ENCODE measurements at regions not wholly inside any gene's neighbourhood (a gene's known extent, or its start where the extent isn't known, plus 50 kb on each side); places are given as distances from the start of the nearest gene placed in this dataset.

DNA sequence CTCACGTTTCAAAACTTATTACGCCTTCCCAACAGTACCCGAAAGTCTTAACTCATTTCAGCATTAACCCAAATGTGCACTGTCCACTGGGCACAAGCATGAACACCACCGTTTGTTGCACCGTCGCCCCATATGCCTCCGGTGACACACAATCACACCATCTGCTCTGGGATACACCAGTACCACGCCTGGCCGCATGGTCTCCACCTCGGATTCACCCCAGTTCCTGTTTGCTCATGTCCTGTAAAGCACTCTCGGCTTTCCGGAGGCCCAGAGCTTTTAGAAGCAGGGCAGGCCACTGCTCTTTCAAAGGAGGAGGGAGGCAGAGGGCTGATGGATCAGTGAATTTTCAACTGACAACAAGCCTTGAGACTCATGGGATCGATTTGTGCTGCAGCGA, 1570.0 kb upstream of the DEFB115 start:
- 77 to 84% (median 78%) methylated on average over 14 of the region's 14 CpGs for WGBS, 4 donors
- intact Hi-C loops (cut with DNase I): no loop called here
- ATAC-seq (no peak), DNase-seq (no peak)
- H3K27ac ChIP-seq: no peak overlapping the region
- no peaks in the 10 kb centered on the region for H3K9me3 ChIP-seq
- H3K4me1 ChIP-seq: no peaks in the 10 kb centered on the region
- H3K36me3 ChIP-seq: no peaks in the 10 kb centered on the region
- TF ChIP-seq POLR2A (IDR thresholded peaks at IDR 0.05): no peak
- TF ChIP-seq, protein P1, sequence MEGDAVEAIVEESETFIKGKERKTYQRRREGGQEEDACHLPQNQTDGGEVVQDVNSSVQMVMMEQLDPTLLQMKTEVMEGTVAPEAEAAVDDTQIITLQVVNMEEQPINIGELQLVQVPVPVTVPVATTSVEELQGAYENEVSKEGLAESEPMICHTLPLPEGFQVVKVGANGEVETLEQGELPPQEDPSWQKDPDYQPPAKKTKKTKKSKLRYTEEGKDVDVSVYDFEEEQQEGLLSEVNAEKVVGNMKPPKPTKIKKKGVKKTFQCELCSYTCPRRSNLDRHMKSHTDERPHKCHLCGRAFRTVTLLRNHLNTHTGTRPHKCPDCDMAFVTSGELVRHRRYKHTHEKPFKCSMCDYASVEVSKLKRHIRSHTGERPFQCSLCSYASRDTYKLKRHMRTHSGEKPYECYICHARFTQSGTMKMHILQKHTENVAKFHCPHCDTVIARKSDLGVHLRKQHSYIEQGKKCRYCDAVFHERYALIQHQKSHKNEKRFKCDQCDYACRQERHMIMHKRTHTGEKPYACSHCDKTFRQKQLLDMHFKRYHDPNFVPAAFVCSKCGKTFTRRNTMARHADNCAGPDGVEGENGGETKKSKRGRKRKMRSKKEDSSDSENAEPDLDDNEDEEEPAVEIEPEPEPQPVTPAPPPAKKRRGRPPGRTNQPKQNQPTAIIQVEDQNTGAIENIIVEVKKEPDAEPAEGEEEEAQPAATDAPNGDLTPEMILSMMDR (IDR thresholded peaks at IDR 0.05): no peak
- H3K27me3 ChIP-seq: no peaks in the 10 kb centered on the region
- no peak overlapping the region for H3K4me3 ChIP-seq

DNA sequence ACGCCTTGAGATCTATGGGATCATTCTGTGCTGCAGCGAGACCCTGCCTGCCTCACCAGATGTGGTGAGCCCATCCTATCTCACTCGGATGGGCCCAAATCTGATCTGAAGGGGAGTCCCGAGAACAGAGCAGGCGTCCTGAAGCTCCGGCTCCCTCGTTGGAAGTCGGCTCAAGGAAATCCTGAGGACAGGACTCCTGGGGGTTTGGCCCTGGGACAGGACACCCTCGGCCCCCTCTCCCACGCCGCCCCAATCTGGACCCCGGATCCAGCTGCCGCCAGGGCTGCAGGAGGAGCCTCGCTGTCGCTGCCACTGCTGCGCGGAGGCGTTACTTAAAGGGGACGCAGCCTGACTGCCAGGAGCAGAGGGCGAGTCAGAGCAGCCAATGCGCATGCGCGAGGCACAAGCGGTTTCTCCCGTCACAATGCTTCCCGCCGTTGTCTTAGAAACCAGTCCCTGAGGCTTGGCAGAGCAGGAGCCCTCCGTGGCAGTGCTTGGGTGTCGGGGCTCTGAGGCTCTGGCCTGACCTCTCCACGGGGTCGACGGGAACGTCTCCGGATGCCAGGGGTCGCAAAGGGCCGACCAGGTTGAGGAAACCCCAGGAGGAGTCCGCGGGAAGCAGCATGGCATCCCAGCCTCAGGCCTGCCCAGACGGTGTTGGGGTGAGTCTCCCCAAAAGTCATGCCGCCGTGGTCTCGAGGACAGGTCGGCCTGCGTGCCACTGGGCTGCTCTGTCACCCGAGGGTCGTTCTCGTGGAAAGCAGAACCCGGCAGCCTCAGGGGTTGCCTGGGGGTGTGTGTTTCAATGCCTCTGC, 1567.8 kb upstream of the DEFB115 start:
- Histone ChIP-seq H3K4me1 (no peaks in the 10 kb centered on the region), H3K27ac (no peak overlapping the region), H3K9me3 (no peaks in the 10 kb centered on the region), H3K27me3 (no peaks in the 10 kb centered on the region), H3K36me3 (no peaks in the 10 kb centered on the region), H3K4me3 (peak overlapping the region in 6 of 12 donors; percentile 0 to 37 (median 24))
- TF ChIP-seq, protein P1 (IDR thresholded peaks at IDR 0.05): no peak
- TF ChIP-seq POLR2A (IDR thresholded peaks at IDR 0.05): no peak
- peak in 4 of 5 donors; percentile 20 to 70 (median 34) for DNase-seq
- ATAC-seq: peak in 2 of 4 donors; percentile 42 to 63
- intact Hi-C loops (cut with DNase I): no loop called here
- 36 to 87% (median 56%) methylated on average over 5 to 48 of the region's 48 CpGs for WGBS, 4 donors

DNA sequence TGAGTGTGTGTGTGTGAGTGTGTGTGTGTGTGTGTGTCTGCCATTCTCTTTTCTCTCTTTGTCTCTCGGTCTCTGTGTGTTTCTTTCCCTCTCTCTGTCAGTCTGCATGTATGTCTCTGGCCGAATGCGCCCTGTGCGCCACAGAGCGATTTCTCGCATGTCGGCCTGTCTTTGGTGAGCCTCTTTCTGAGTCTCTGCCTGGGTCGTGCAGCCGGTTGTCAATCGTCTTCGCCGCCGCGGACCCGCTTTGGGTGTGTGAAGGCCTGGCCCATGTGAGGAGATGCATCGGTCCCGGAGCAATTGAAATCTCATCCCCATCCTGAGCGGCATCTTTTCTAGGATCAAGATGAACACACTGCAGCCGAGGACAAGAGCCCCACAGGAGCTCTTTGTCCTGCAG, 1567.2 kb upstream of the DEFB115 start:
- Histone ChIP-seq H3K27me3 (no peaks in the 10 kb centered on the region), H3K4me1 (no peaks in the 10 kb centered on the region), H3K27ac (no peak overlapping the region), H3K4me3 (no peak overlapping the region), H3K9me3 (no peaks in the 10 kb centered on the region), H3K36me3 (no peaks in the 10 kb centered on the region)
- intact Hi-C loops (cut with DNase I): no loop called here
- ATAC-seq: no peak
- no peak for DNase-seq
- TF ChIP-seq, protein P1 (IDR thresholded peaks at IDR 0.05): no peak
- TF ChIP-seq POLR2A (IDR thresholded peaks at IDR 0.05): no peak
- 87 to 93% (median 89%) methylated on average over 14 to 19 of the region's 19 CpGs for WGBS, 4 donors

DNA sequence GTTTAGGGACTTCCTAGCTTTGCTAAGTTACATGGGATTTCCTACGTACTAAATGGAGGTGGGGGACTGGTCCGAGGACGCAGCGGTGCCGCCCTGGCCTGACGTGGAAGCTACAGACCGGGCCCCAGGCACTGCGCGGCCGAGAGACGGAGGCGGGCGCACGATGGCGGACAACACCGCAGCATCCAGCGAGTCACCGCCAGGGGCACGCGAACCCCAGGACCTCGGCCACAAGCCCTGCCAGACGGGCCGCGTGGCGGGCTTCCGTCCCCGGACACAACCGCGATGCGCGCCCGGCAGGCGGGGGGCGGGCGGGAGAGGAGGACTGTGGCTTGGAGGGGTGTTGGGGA, 1516.9 kb upstream of the DEFB115 start:
- ATAC-seq: no peak
- H3K27me3 ChIP-seq: peaks cover 0 to 46% (median 0%) of the 10 kb centered on the region in 9 donors
- no peak for DNase-seq
- H3K27ac ChIP-seq: no peak overlapping the region
- intact Hi-C loops (cut with DNase I): no loop called here
- 29 to 67% (median 48%) methylated on average over 9 to 35 of the region's 35 CpGs for WGBS, 4 donors
- H3K4me3 ChIP-seq: no peak overlapping the region
- H3K9me3 ChIP-seq: peaks cover 0 to 41% (median 21%) of the 10 kb centered on the region in 12 donors
- no peaks in the 10 kb centered on the region for H3K36me3 ChIP-seq
- H3K4me1 ChIP-seq: no peaks in the 10 kb centered on the region
- TF ChIP-seq POLR2A (IDR thresholded peaks at IDR 0.05): no peak
- TF ChIP-seq, protein P1 (IDR thresholded peaks at IDR 0.05): no peak
